ENCODE measurements at regions not wholly inside any gene's neighbourhood (a gene's known extent, or its start where the extent isn't known, plus 50 kb on each side); places are given as distances from the start of the nearest gene placed in this dataset.

DNA sequence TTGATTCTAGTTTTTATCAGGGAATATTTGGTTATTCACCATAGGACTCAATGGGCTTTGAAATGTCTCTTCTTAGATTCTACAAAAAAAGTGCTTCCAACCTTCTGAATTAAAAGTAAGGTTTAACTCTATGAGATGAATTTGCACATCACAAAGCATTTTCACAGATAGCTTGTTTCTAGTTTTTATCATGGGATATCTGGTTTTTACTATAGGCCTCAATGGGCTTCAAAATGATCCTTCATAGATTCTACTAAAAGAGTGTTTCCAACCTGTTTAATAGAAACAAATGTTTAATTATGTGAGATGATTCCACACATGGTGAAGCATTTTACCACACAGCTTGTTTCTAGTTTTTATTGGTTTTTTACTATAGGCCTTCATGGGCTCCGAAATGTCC is 560.7 kb downstream of the KCNJ18 start:
- DNase-seq (no peak), ATAC-seq (no peak)
- H3K27me3 ChIP-seq: no peaks in the 10 kb centered on the region
- peaks cover 0 to 9% (median 0%) of the 10 kb centered on the region in 12 donors for H3K9me3 ChIP-seq
- H3K4me1 ChIP-seq: no peaks in the 10 kb centered on the region
- H3K27ac ChIP-seq: no peak overlapping the region
- TF ChIP-seq POLR2A (IDR thresholded peaks at IDR 0.05): no peak
- TF ChIP-seq, protein P1, sequence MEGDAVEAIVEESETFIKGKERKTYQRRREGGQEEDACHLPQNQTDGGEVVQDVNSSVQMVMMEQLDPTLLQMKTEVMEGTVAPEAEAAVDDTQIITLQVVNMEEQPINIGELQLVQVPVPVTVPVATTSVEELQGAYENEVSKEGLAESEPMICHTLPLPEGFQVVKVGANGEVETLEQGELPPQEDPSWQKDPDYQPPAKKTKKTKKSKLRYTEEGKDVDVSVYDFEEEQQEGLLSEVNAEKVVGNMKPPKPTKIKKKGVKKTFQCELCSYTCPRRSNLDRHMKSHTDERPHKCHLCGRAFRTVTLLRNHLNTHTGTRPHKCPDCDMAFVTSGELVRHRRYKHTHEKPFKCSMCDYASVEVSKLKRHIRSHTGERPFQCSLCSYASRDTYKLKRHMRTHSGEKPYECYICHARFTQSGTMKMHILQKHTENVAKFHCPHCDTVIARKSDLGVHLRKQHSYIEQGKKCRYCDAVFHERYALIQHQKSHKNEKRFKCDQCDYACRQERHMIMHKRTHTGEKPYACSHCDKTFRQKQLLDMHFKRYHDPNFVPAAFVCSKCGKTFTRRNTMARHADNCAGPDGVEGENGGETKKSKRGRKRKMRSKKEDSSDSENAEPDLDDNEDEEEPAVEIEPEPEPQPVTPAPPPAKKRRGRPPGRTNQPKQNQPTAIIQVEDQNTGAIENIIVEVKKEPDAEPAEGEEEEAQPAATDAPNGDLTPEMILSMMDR (IDR thresholded peaks at IDR 0.05): no peak
- intact Hi-C loops (cut with DNase I): no loop called here
- no peaks in the 10 kb centered on the region for H3K36me3 ChIP-seq
- no peak overlapping the region for H3K4me3 ChIP-seq
- 49 to 80% (median 64%) methylated on average over 1 of the region's 1 CpG for WGBS, 4 donors

DNA sequence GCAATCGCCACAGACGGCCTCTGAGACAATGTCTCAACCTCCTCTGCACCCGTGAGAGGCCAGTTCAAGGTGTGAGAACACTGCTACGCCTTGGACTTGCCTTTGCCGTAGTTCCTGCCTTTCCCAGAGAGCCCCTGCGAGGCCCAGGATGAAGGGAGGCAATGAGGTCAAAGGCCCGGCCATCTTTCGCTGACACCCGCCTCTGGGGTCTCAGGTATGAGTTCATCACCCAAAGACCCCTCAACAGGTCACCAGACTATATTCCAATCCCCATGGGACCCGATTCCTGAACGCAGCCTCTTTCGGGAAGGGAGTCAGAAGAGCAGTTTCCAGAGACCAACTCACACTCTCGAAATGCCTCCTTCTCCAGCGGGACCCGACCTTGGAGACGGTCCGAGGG is 573.5 kb downstream of the KCNJ18 start:
- ATAC-seq: no peak
- intact Hi-C loops (cut with DNase I): no loop called here
- TF ChIP-seq, protein P1 (IDR thresholded peaks at IDR 0.05): no peak
- no peak for TF ChIP-seq POLR2A (IDR thresholded peaks at IDR 0.05)

DNA sequence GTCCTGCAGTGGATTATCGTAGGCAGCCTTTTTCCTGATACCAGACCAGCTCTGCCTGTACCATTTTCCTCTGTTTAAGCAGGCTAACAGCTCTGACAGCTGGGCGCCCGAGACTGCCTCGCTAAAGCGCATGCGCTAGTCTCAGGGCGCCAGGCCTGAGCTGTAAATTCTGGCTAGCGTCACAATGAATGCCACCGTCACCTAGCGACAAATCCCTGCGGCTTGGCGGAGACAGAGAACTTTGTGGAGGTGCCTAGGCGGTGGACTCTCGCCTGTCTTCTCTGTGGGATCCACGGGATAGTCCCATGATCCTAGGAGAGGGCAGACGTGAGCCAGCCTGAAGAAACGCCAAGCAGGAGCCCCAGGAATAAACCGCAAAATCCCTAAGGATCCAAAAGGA is 573.9 kb downstream of the KCNJ18 start:
- no peaks in the 10 kb centered on the region for H3K36me3 ChIP-seq
- DNase-seq: no peak
- WGBS, 4 donors: 64 to 70% (median 65%) methylated on average over 11 to 18 of the region's 18 CpGs
- H3K4me3 ChIP-seq: no peak overlapping the region
- no peak overlapping the region for H3K27ac ChIP-seq
- peak in 1 of 4 donors; percentile 20 for ATAC-seq
- H3K27me3 ChIP-seq: no peaks in the 10 kb centered on the region
- intact Hi-C loops (cut with DNase I): no loop called here
- H3K9me3 ChIP-seq: peaks cover 0 to 27% (median 0%) of the 10 kb centered on the region in 12 donors
- H3K4me1 ChIP-seq: no peaks in the 10 kb centered on the region
- no peak for TF ChIP-seq POLR2A (IDR thresholded peaks at IDR 0.05)
- TF ChIP-seq, protein P1 (IDR thresholded peaks at IDR 0.05): no peak

More for the DNA sequence above, 573.5 kb downstream of the KCNJ18 start:
- WGBS, 4 donors: 73 to 79% (median 75%) methylated on average over 17 of the region's 17 CpGs
- Histone ChIP-seq H3K27ac (no peak overlapping the region), H3K4me3 (no peak overlapping the region), H3K9me3 (peaks cover 0 to 27% (median 0%) of the 10 kb centered on the region in 12 donors), H3K4me1 (no peaks in the 10 kb centered on the region), H3K27me3 (no peaks in the 10 kb centered on the region), H3K36me3 (no peaks in the 10 kb centered on the region)
- DNase-seq: no peak

DNA sequence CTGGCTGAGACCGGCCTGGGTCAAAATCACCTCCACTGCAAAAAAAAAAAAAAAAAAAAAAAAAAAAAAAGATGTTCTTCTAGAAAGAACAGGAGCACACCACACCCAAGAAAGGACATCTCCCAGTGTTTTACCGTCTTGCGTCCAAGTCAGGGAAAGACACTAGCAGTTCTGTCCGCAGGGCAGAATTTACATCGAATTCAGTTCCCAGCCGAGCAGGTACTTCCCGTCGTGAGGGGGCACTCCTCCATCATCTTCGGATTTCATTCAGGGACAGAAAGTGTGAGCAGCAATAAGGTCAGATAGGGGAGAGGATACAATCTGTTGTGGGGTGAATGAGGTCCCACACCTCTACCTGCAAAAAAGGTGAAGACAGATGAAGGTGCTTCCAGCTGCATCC is 574.7 kb downstream of the KCNJ18 start:
- Histone ChIP-seq H3K4me1 (no peaks in the 10 kb centered on the region), H3K4me3 (no peak overlapping the region), H3K27me3 (no peaks in the 10 kb centered on the region), H3K36me3 (no peaks in the 10 kb centered on the region), H3K27ac (no peak overlapping the region), H3K9me3 (peaks cover 0 to 27% (median 0%) of the 10 kb centered on the region in 12 donors)
- WGBS, 4 donors: 84 to 90% (median 86%) methylated on average over 9 of the region's 9 CpGs
- ATAC-seq (no peak), DNase-seq (no peak)
- TF ChIP-seq, protein P1 (IDR thresholded peaks at IDR 0.05): no peak
- no peak for TF ChIP-seq POLR2A (IDR thresholded peaks at IDR 0.05)
- intact Hi-C loops (cut with DNase I): no loop called here
